ENCODE measurements at regions not wholly inside any gene's neighbourhood (a gene's known extent, or its start where the extent isn't known, plus 50 kb on each side); places are given as distances from the start of the nearest gene placed in this dataset.

DNA sequence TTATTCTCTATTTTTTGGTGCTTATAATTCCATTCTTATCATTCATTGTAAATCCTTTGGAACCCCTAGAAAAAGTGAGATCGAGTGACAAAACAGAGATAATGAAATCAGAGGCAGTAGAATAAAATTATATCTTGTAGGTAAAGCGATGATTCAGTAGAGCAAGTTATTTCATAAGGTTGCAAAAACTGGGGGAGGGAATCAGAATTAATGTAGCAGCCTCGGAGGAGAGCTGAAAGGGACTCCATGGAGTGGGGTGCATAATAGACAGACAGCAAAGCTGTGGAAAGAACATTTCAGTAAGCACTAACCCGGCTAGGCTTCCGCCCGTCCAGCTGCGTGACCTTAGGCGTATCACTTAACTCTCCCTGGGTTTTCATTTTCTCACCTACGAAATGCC is 289.7 kb downstream of the EN1 start:
- TF ChIP-seq, protein P1, sequence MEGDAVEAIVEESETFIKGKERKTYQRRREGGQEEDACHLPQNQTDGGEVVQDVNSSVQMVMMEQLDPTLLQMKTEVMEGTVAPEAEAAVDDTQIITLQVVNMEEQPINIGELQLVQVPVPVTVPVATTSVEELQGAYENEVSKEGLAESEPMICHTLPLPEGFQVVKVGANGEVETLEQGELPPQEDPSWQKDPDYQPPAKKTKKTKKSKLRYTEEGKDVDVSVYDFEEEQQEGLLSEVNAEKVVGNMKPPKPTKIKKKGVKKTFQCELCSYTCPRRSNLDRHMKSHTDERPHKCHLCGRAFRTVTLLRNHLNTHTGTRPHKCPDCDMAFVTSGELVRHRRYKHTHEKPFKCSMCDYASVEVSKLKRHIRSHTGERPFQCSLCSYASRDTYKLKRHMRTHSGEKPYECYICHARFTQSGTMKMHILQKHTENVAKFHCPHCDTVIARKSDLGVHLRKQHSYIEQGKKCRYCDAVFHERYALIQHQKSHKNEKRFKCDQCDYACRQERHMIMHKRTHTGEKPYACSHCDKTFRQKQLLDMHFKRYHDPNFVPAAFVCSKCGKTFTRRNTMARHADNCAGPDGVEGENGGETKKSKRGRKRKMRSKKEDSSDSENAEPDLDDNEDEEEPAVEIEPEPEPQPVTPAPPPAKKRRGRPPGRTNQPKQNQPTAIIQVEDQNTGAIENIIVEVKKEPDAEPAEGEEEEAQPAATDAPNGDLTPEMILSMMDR (IDR thresholded peaks at IDR 0.05; ENCODE audit: low read depth, low read length, poor library complexity, severe bottlenecking): no peak
- TF ChIP-seq EZH2phosphoT487 (IDR thresholded peaks at IDR 0.05; ENCODE audit: borderline replicate concordance, low read length): no peak

All from DOHH2 (cell line).